K562 (cell line): ENCODE measurements at regions not wholly inside any gene's neighbourhood (a gene's known extent, or its start where the extent isn't known, plus 50 kb on each side); places are given as distances from the start of the nearest gene placed in this dataset.

Experiments
- ATAC-seq: fragments of 200-7000 bp; cut with Tn5 transposase; 3 replicates; pipeline ENCODE4 v1.9.1; 2020; ENCODE audit warnings: moderate library complexity
- BruUV-seq: library from RNA; stranded (reverse); fragments of 400-500 nt; replicated peaks from 2 replicates; lab custom pipeline; 2021; lab: Mats Ljungman, UMichigan
- CTCF ChIA-PET: fragments of 300-600 bp; formaldehyde crosslinking; extraction: SDS; loops from one replicate; lab custom pipeline; 2021; ENCODE audit warnings: low intra/inter-chr PET ratio; lab: Yijun Ruan, JAX
- POLR2A ChIA-PET: fragments of 300-600, 350-650 bp; sonication (Branson Sonifier 250); formaldehyde crosslinking; extraction: SDS; loops from one replicate; lab custom pipeline; 2021; ENCODE audit warnings: antibody characterized with exemption, inconsistent platforms; lab: Yijun Ruan, JAX
- DNase-seq, 4 experiments: peaks; one replicate each; pipeline versions ENCODE4 v3.0.0 to v3.0.0-alpha.2; 2011 to 2018; ENCODE audit warnings: low spot score in 3 of 4, mixed read lengths in 3 of 4; ENCODE audit errors: extremely low read depth in 1 of 4
- FAIRE-seq: peaks from 2 replicates; lab custom pipeline; 2011; peaks lifted over from hg19 to GRCh38; lab: Jason Lieb, UNC
- H2AFZ ChIP-seq: 2 replicates; pipeline ENCODE4 v1.6.0; 2011; ENCODE audit warnings: low read depth, low read length, control low read depth, inconsistent platforms
- H3K27ac ChIP-seq: fragments of 200-600 bp; 3 replicates; pipeline ENCODE4 v1.8.0; 2011; ENCODE audit warnings: low read depth, mild to moderate bottlenecking, control low read depth, inconsistent platforms, low read length, moderate library complexity, mixed read lengths; ENCODE audit errors: extremely low read depth
- H3K27me3 ChIP-seq, 2 experiments: fragments of 300-600 bp in 1 of 2; 2 replicates in 1 of 2; 3 replicates in 1 of 2; pipeline versions ENCODE4 v1.6.0 to v1.8.0; 2011; ENCODE audit warnings: inconsistent platforms in 2 of 2, low read length in 2 of 2, mild to moderate bottlenecking in 1 of 2, mixed read lengths in 1 of 2, moderate library complexity in 1 of 2; ENCODE audit not compliant: control insufficient read depth in 2 of 2, insufficient read depth in 2 of 2
- H3K36me3 ChIP-seq: fragments of 300-600 bp; 3 replicates; pipeline ENCODE4 v1.8.0; 2011; ENCODE audit warnings: mild to moderate bottlenecking, low read length, inconsistent platforms; ENCODE audit not compliant: control insufficient read depth, insufficient read depth
- H3K4me1 ChIP-seq, 2 experiments: fragments of 200-600 bp in 1 of 2; replicated peaks in 1 of 2; 2 replicates in 1 of 2; 3 replicates in 1 of 2; pipeline versions ENCODE4 v1.5.1 to v1.8.0; 2011; ENCODE audit warnings: inconsistent platforms in 2 of 2, low read length in 2 of 2, mild to moderate bottlenecking in 1 of 2, mixed read lengths in 1 of 2, moderate library complexity in 1 of 2; ENCODE audit not compliant: control insufficient read depth in 2 of 2, insufficient read depth in 2 of 2
- H3K4me2 ChIP-seq: 2 replicates; pipeline ENCODE4 v1.6.1; 2011; ENCODE audit warnings: low read length, control low read depth, inconsistent platforms, mixed read lengths; ENCODE audit not compliant: insufficient read depth
- H3K4me3 ChIP-seq: fragments of 200-600 bp; sonication (generic), shearing (Covaris generic); 2 replicates; pipeline ENCODE4 v1.5.1; 2016; ENCODE audit warnings: control low read depth, inconsistent platforms
- H3K79me2 ChIP-seq: fragments of 200-600 bp; 3 replicates; pipeline ENCODE4 v1.8.0; 2011; ENCODE audit warnings: low read length, inconsistent platforms; ENCODE audit not compliant: control insufficient read depth, insufficient read depth
- H3K9ac ChIP-seq, 2 experiments: 2 replicates each; pipeline versions ENCODE4 v1.6.0 to v1.6.1; 2011; ENCODE audit warnings: low read depth in 2 of 2, low read length in 2 of 2, control low read depth in 1 of 2, inconsistent platforms in 1 of 2, mild to moderate bottlenecking in 1 of 2, mixed read lengths in 1 of 2; ENCODE audit not compliant: insufficient read depth in 1 of 2
- H3K9me1 ChIP-seq: one replicate; pipeline ENCODE4 v1.6.0; 2011; ENCODE audit warnings: inconsistent platforms, mild to moderate bottlenecking, low read length, moderate library complexity; ENCODE audit not compliant: control insufficient read depth, insufficient read depth
- H3K9me3 ChIP-seq: replicated peaks from 2 replicates; pipeline ENCODE4 v1.5.1; 2011; ENCODE audit warnings: low read depth, low read length, inconsistent platforms; ENCODE audit not compliant: control insufficient read depth, insufficient read depth
- H4K20me1 ChIP-seq: replicated peaks from 2 replicates; pipeline ENCODE4 v1.6.1; 2011; ENCODE audit warnings: low read length, inconsistent platforms, mixed read lengths; ENCODE audit not compliant: control insufficient read depth, insufficient read depth
- CC2D1A ChIP-seq: fragments of 450-650 bp; IDR thresholded peaks from 2 replicates; pipeline ENCODE4 v1.6.1; 2017; ENCODE audit warnings: mild to moderate bottlenecking
- EGR1 ChIP-seq: fragments of 450-650 bp; conservative IDR thresholded peaks from 2 replicates; pipeline ENCODE4 v1.6.1; 2017; ENCODE audit warnings: mild to moderate bottlenecking
- ILK ChIP-seq: fragments of 450-650 bp; IDR thresholded peaks from 2 replicates; pipeline ENCODE4 v1.6.1; 2016; ENCODE audit warnings: missing genetic modification characterization, low read depth, mild to moderate bottlenecking, missing compliant biosample characterization, moderate library complexity, borderline replicate concordance
- KAT2B ChIP-seq: IDR thresholded peaks from one replicate; pipeline ENCODE4 v1.6.1; 2012; ENCODE audit warnings: low read depth, mild to moderate bottlenecking, control low read depth, inconsistent platforms, low read length, moderate library complexity
- KLF10 ChIP-seq: fragments of 250-450 bp; sonication (Bioruptor Pico); IDR thresholded peaks from 2 replicates; pipeline ENCODE4 v1.6.1; 2021; ENCODE audit warnings: matching md5 sums
- MXI1 ChIP-seq: IDR thresholded peaks from 2 replicates; pipeline ENCODE4 v1.6.1; 2011; ENCODE audit warnings: low read depth, mild to moderate bottlenecking, improper control_type of control experiment, low read length
- NKRF ChIP-seq: fragments of 450-650 bp; IDR thresholded peaks from 2 replicates; pipeline ENCODE4 v1.6.1; 2016; ENCODE audit warnings: borderline replicate concordance
- NONO ChIP-seq, 2 experiments: fragments of 200-400 bp in 1 of 2; fragments of 450-650 bp in 1 of 2; formaldehyde crosslinking in 1 of 2; IDR thresholded peaks; 2 replicates each; pipeline ENCODE4 v1.6.1; 2017; ENCODE audit warnings: low read depth in 2 of 2, mild to moderate bottlenecking in 2 of 2, moderate library complexity in 2 of 2, low read length in 1 of 2
- PHB ChIP-seq: fragments of 250-450 bp; sonication (Bioruptor Pico); IDR thresholded peaks from 2 replicates; pipeline ENCODE4 v1.5.0; 2021
- RB1 ChIP-seq: fragments of 450-650 bp; IDR thresholded peaks from 2 replicates; pipeline ENCODE4 v1.6.1; 2017; ENCODE audit warnings: low read depth, mild to moderate bottlenecking
- ZBTB33 ChIP-seq: sonication (generic); formaldehyde crosslinking; IDR thresholded peaks from 2 replicates; pipeline ENCODE4 v1.8.1; 2023; ENCODE audit warnings: mild to moderate bottlenecking, missing genetic modification reagents
- ZFP91 ChIP-seq: sonication (generic); formaldehyde crosslinking; IDR thresholded peaks from 2 replicates; pipeline ENCODE4 v1.8.0; 2022; ENCODE audit warnings: mild to moderate bottlenecking, missing genetic modification reagents
- ZNF197 ChIP-seq: fragments of 200-800 bp; sonication (Bioruptor generic); IDR thresholded peaks from 2 replicates; pipeline ENCODE4 v1.6.1; 2016; ENCODE audit warnings: low read depth, missing genetic modification characterization, missing compliant biosample characterization
- ZNF717 ChIP-seq: fragments of 250-450 bp; sonication (Bioruptor Pico); IDR thresholded peaks from 2 replicates; pipeline ENCODE4 v1.5.0; 2021
- WGBS: fragments of 100-300 bp; shearing (Covaris generic); methylation state at CpG from one replicate; pipeline ENCODE4 v1.1.6; 2016; ENCODE audit warnings: low coverage, mixed read lengths; ENCODE audit not compliant: insufficient coverage; ENCODE audit errors: missing lambda C conversion rate; 5-methylcytosine and 5-hydroxymethylcytosine counted together
- in situ Hi-C: fragments of 300-500 bp; cut with MboI; formaldehyde crosslinking; loops from 4 replicates; pipeline ENCODE4 v1.15.0; 2018; ENCODE audit warnings: inconsistent platforms, mixed read lengths
- intact Hi-C: fragments of 100-400 bp; cut with micrococcal nuclease; formaldehyde crosslinking; loops from 2 replicates; pipeline ENCODE4 v1.14.2; 2022
- TF ChIP-seq, protein P1 (sequence below): fragments of 250-450 bp; sonication (Bioruptor Pico); IDR thresholded peaks from 2 replicates; pipeline ENCODE4 v1.4.0; 2020; ENCODE audit warnings: mild to moderate bottlenecking, moderate library complexity, borderline replicate concordance

DNA sequence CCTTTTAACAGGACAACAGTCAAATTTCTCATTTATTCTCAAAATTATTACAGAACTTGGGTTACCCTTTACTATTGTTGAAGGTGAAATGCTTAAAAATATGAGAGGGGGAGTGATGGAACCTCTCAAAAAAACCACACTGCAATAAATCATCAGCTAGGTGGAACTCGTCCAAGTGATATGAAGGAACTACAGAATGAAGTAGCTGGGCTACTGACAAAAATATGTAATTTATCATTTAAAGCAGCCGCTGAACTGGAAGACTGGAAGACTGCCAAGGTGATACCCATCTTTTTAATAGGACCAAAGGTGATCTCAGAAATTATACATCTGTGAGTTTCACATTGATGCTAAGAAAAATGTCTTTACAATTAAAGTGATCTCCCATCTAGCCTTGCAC, 597.7 kb upstream of the TENM3 start:
- intact Hi-C loops (no loop called here), in situ Hi-C loops (no loop called here)
- BruUV-seq, result no TSS peak
- Histone ChIP-seq H3K4me2 (no peak overlapping the region), H3K27ac (no peak overlapping the region), H3K79me2 (no peaks in the 10 kb centered on the region), H3K4me3 (no peak overlapping the region), H3K27me3 (no peaks in the 10 kb centered on the region), H3K9me1 (no peaks in the 10 kb centered on the region), H3K4me1 (no peaks in the 10 kb centered on the region), H3K9me3 (no peaks in the 10 kb centered on the region), H3K36me3 (no peaks in the 10 kb centered on the region), H3K9ac (no peak overlapping the region), H4K20me1 (no peaks in the 10 kb centered on the region), H2AFZ (no peak overlapping the region)
- ATAC-seq (no peak), FAIRE-seq (no peak), DNase-seq (no peak)
- ChIA-PET POLR2A (no interaction called here), CTCF (no interaction called here)
- TF ChIP-seq ILK (no peak), ZNF197 (CRISPR knock-in tag) (no peak), KAT2B (no peak), RB1 (no peak), PHB (CRISPR knock-in tag) (no peak), CC2D1A (no peak), EGR1 (no peak), KLF10 (CRISPR knock-in tag) (no peak), NKRF (no peak), ZBTB33 (CRISPR knock-in tag) (no peak), ZNF717 (no peak), MXI1 (no peak), NONO (IDR thresholded peaks at IDR 0.05; ENCODE audit: low read depth in 2 of 2, low read length in 1 of 2) (no peak), ZFP91 (no peak)
- TF ChIP-seq, protein P1, sequence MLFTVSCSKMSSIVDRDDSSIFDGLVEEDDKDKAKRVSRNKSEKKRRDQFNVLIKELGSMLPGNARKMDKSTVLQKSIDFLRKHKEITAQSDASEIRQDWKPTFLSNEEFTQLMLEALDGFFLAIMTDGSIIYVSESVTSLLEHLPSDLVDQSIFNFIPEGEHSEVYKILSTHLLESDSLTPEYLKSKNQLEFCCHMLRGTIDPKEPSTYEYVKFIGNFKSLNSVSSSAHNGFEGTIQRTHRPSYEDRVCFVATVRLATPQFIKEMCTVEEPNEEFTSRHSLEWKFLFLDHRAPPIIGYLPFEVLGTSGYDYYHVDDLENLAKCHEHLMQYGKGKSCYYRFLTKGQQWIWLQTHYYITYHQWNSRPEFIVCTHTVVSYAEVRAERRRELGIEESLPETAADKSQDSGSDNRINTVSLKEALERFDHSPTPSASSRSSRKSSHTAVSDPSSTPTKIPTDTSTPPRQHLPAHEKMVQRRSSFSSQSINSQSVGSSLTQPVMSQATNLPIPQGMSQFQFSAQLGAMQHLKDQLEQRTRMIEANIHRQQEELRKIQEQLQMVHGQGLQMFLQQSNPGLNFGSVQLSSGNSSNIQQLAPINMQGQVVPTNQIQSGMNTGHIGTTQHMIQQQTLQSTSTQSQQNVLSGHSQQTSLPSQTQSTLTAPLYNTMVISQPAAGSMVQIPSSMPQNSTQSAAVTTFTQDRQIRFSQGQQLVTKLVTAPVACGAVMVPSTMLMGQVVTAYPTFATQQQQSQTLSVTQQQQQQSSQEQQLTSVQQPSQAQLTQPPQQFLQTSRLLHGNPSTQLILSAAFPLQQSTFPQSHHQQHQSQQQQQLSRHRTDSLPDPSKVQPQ (CRISPR knock-in tag), result no peak
- 0% methylated on average over 2 of the region's 2 CpGs for WGBS
